Stimulated activated CD4-positive, alpha-beta T cell treated with anti-CD3 and anti-CD28 coated beads, Interleukin-1b, Interleukin-23, amount 100 ng/mL, for 1 hour (primary cell): ENCODE measurements at regions not wholly inside any gene's neighbourhood (a gene's known extent, or its start where the extent isn't known, plus 50 kb on each side); places are given as distances from the start of the nearest gene placed in this dataset.
"Not testable (repeated sequence)": the region's sequence is repeated elsewhere in the genome, so short reads cannot be mapped to it uniquely, and the experiment has no call there.

Experiments
- DNase-seq, 2 donors: peaks; one replicate each; pipeline ENCODE4 v3.0.0-alpha.2; 2020; ENCODE audit warnings: low read depth in 2 of 2

- no peak for DNase-seq
These were observed 127.1 kb upstream of the GLRA1 start for GRCh38 chr5:152051499-152052454.

- DNase-seq, result no peak
These were observed 121.7 kb upstream of the GLRA1 start for GRCh38 chr5:152046361-152046760.

- not testable (repeated sequence) for DNase-seq
These were observed 114.2 kb upstream of the GLRA1 start for GRCh38 chr5:152038856-152039255.

GRCh38 chr5:152026328-152027024, 101.8 kb upstream of the GLRA1 start:
- DNase-seq, result peak in 1 of 2 donors; percentile 6

- no peak for DNase-seq
These were observed 91.8 kb upstream of the GLRA1 start for GRCh38 chr5:152016421-152016820.

- DNase-seq, result no peak
These were observed 83.1 kb upstream of the GLRA1 start for GRCh38 chr5:152007653-152008335.

GRCh38 chr5:152004095-152004494, 79.4 kb upstream of the GLRA1 start:
- DNase-seq, result no peak
